ENCODE measurements at regions not wholly inside any gene's neighbourhood (a gene's known extent, or its start where the extent isn't known, plus 50 kb on each side); places are given as distances from the start of the nearest gene placed in this dataset.

DNA sequence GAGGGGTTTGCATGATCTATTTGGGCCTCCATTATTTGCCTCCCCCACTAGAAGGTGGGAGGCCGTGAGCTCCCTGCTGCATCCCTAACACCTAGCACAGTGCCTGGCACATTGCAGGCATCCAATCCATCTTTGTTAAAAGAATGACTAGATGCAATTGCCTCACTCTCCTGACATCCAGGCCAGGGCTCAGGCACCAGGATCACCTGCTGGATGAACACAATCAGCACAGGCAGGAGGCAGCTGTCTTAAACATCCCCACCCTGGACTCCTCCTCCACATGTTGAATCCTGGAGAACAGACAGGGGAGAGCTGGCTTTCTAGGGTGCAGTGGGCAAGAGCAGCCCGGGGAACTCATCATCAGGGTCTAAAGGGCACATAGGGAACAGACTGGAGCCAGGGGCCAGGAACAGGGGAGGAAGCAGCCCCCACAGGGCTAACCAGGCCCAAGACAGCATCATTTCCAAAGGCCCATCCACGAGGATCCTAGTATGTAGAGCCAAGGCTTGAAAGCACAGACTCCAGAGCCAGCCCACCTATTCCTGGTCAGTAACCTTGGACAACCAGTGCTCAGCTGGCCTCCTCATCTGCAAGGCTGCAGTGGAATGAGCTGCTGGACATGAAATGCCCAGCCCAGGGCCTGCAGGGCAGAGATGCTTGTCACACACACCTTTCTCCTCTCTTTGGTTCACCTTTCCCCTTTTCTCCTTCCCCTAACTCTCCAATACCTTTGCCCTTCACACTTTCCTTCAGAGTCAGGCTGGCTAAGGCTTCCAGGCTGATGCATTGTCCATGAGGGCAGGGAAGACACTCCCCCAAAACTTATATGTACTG, 254.4 kb upstream of the TLE3 start:
- TF ChIP-seq EZH2 (IDR thresholded peaks at IDR 0.05) (no peak), FOXP2 (optimal IDR thresholded peaks at IDR 0.05; ENCODE audit: control extremely low read depth, extremely low read length, insufficient read depth) (no peak)

All from SK-N-MC (cell line).